A549 (cell line): ENCODE measurements at regions not wholly inside any gene's neighbourhood (a gene's known extent, or its start where the extent isn't known, plus 50 kb on each side); places are given as distances from the start of the nearest gene placed in this dataset.
"Not testable (repeated sequence)": the region's sequence is repeated elsewhere in the genome, so short reads cannot be mapped to it uniquely, and the experiment has no call there.

Source experiments
- ATAC-seq, 2 experiments: fragments of 200-7000 bp in 1 of 2; fragments of >200 bp in 1 of 2; cut with Nextera tagmentation in 1 of 2; cut with Tn5 transposase in 1 of 2; 3 replicates each; pipeline versions ENCODE4 v1.8.0 to v1.9.1; 2018 to 2020; ENCODE audit warnings: mild to moderate bottlenecking in 1 of 2, moderate library complexity in 1 of 2
- CTCF ChIA-PET: fragments of 300-600 bp; sonication (Branson Sonifier 250); formaldehyde crosslinking; extraction: SDS; loops from one replicate; lab custom pipeline; 2021; ENCODE audit warnings: antibody characterized with exemption, inconsistent platforms; lab: Yijun Ruan, JAX
- POLR2A ChIA-PET: fragments of 350-600 bp; formaldehyde crosslinking; extraction: SDS; loops from one replicate; lab custom pipeline; 2021; ENCODE audit warnings: antibody characterized with exemption, inconsistent platforms; lab: Yijun Ruan, JAX
- DNase-seq, 2 experiments: peaks; one replicate each; pipeline versions ENCODE4 v3.0.0 to v3.0.0-alpha.2; 2011 to 2016; ENCODE audit warnings: low read depth in 1 of 2, low spot score in 1 of 2
- FAIRE-seq: peaks from 2 replicates; lab custom pipeline; 2011; peaks lifted over from hg19 to GRCh38; lab: Jason Lieb, UNC
- H3K27ac ChIP-seq, 2 experiments: fragments of >200 bp; sonication (Bioruptor Twin); formaldehyde crosslinking; 3 replicates each; pipeline ENCODE4 v1.5.1; 2016 to 2017
- H3K4me1 ChIP-seq: fragments of >200 bp; sonication (Bioruptor Twin); formaldehyde crosslinking; 3 replicates; pipeline ENCODE4 v1.6.1; 2016
- H3K4me2 ChIP-seq: fragments of >200 bp; sonication (Bioruptor Twin); formaldehyde crosslinking; 3 replicates; pipeline ENCODE4 v1.6.1; 2016
- H3K4me3 ChIP-seq: fragments of >200 bp; sonication (Bioruptor Twin); formaldehyde crosslinking; 3 replicates; pipeline ENCODE4 v1.5.1; 2016
- H3K9me3 ChIP-seq: fragments of >200 bp; sonication (Bioruptor Twin); formaldehyde crosslinking; 3 replicates; pipeline ENCODE4 v1.6.1; 2016
- FOSL2 ChIP-seq, 2 experiments: fragments of 450-650 bp in 1 of 2; fragments of >200 bp in 1 of 2; sonication (Bioruptor Twin) in 1 of 2; formaldehyde crosslinking; IDR thresholded peaks; 2 replicates each; pipeline versions ENCODE4 v1.5.0 to v1.6.1; 2016 to 2020; ENCODE audit warnings: mild to moderate bottlenecking in 1 of 2, moderate library complexity in 1 of 2
- HOXB5 ChIP-seq: fragments of 250-450 bp; sonication (Bioruptor Pico); IDR thresholded peaks from 2 replicates; pipeline ENCODE4 v1.5.0; 2020; ENCODE audit warnings: mild to moderate bottlenecking, moderate library complexity
- JUN ChIP-seq, 2 experiments: fragments of >200 bp; sonication (Bioruptor Twin); formaldehyde crosslinking; IDR thresholded peaks; 2 replicates in 1 of 2; 3 replicates in 1 of 2; pipeline ENCODE4 v1.6.1; 2016 to 2017
- JUNB ChIP-seq: fragments of >200 bp; sonication (Bioruptor Twin); formaldehyde crosslinking; IDR thresholded peaks from 2 replicates; pipeline ENCODE4 v1.6.1; 2016
- KDM1A ChIP-seq: fragments of 200-600 bp; sonication (generic); IDR thresholded peaks from 2 replicates; pipeline ENCODE4 v1.6.1; 2016; ENCODE audit warnings: low read depth, mild to moderate bottlenecking
- ZFP36 ChIP-seq: fragments of 450-650 bp; IDR thresholded peaks from 2 replicates; pipeline ENCODE4 v1.6.1; 2014; ENCODE audit warnings: borderline replicate concordance; ENCODE audit not compliant: partially characterized antibody
- WGBS: methylation state at CpG from one replicate; pipeline ENCODE4 v1.1.6; 2017; ENCODE audit errors: missing lambda C conversion rate; 5-methylcytosine and 5-hydroxymethylcytosine counted together
- TF ChIP-seq, protein P1 (sequence below): IDR thresholded peaks from 2 replicates; pipeline ENCODE4 v1.6.1; 2012
- TF ChIP-seq, protein P2 (sequence below): fragments of 250-450 bp; sonication (Bioruptor Pico); IDR thresholded peaks from 2 replicates; pipeline ENCODE4 v1.5.0; 2020; ENCODE audit warnings: low read depth, mild to moderate bottlenecking, moderate library complexity

DNA sequence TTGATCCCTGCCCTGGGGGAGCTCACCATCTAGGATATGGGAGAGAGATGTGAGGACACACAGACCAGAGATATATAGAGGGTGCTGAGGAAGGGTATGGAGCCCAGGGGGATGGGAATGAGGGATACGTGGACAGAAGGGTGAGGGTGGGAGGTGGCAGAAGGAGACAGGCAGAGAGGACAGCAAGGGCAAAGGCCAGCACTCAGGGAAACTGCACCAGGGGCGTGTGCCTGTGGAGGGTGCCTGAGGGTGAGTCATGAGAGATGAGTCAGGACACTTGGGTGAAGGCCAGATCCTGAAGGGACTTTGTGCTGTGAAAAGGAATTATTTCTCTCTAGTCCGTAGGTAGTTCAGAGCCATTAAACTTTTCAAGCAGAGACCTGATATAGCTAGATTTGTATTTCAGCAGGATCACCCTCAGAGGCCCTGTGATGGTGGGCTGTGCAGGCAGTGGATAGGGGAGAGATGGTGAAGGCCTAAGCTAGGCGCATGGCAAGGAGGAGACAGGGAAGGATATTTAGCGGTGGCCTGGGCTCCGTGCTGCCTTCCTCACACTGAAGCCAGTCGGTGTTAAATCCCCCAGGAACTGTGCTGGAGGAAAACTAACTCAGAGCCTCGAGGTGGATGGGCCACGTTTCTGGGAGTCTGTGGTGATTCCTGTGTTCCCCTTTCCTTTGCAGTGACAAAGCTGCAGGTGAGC is 3075.0 kb downstream of the RPIA start:
- Histone ChIP-seq H3K4me2 (peak overlapping the region; percentile 89), H3K27ac (peak overlapping the region; percentile 96), H3K4me3 (peak overlapping the region; percentile 28; the same call in 2 of the 3 replicates), H3K4me1 (peaks cover 71% of the 10 kb centered on the region)
- WGBS: 2% methylated on average over 9 of the region's 9 CpGs
- H3K9me3 ChIP-seq, CTCF ChIA-PET, POLR2A ChIA-PET: not testable (repeated sequence)
- ATAC-seq: peak; percentile 68 to 82
- peak; percentile 50 to 90 for DNase-seq
- FAIRE-seq: peak; percentile 88
- TF ChIP-seq JUN (IDR thresholded peaks at IDR 0.05) (peak in 1 of 2 experiments; percentile 48; a peak in 2 of 5 replicates), JUNB (peak; percentile 77), FOSL2 (IDR thresholded peaks at IDR 0.05) (peak; percentile 90), FOSL2 (CRISPR knock-in tag; IDR thresholded peaks at IDR 0.05) (peak; percentile 98)
- TF ChIP-seq, protein P1, sequence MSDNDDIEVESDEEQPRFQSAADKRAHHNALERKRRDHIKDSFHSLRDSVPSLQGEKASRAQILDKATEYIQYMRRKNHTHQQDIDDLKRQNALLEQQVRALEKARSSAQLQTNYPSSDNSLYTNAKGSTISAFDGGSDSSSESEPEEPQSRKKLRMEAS: peak; percentile 31; the same call in 1 of the 2 replicates

DNA sequence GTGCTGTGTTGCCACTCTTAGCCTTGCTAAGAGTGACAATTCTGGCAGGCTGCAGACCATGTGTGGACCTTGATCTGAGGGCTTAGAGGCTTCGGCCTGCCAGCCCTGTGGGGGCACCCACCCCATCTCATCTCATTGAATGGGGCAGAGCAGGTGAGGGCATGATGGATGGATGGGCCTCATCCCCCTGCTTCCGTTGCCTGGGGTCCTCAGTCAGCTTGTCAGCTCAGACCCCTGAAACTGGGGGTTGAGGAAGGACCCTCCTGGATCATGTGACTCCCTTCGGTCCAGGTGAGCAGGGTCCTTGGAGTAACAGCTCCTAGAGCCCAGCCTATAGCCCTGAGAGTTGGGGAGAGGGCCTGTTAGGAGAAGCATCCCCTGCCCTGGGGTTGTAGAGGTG is 3076.8 kb downstream of the RPIA start:
- H3K4me3 ChIP-seq, FAIRE-seq, CTCF ChIA-PET, ATAC-seq, H3K9me3 ChIP-seq, POLR2A ChIA-PET, DNase-seq: not testable (repeated sequence)
- Histone ChIP-seq H3K4me2 (peak overlapping the region; percentile 89), H3K4me1 (peaks cover 85% of the 10 kb centered on the region), H3K27ac (peak overlapping the region; percentile 96)
- 55% methylated on average over 3 of the region's 3 CpGs for WGBS

DNA sequence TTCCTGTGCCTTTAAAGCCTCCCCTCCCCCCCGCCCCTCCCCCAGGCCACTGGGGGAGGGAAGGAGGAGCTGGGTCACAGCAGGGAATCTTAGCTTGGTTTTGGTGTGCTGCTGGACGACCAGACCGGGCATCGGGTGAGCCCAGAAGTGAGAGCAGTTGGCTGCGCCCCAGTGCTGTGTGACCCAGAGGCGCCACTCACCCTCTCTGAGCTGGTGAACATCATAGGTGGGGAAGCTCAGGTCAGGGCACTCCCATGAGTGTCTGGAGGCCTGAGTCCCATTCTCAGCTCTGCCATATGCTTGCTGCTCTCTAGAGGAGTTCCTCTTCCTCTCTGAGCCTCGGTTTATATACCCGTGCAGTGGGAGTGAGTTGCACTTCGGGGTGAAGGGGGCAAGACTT is 3077.5 kb downstream of the RPIA start:
- FAIRE-seq, H3K9me3 ChIP-seq, POLR2A ChIA-PET, DNase-seq, CTCF ChIA-PET, ATAC-seq: not testable (repeated sequence)
- Histone ChIP-seq H3K4me3 (peak overlapping the region; percentile 40), H3K27ac (peak overlapping the region; percentile 96), H3K4me1 (peaks cover 78% of the 10 kb centered on the region), H3K4me2 (peak overlapping the region; percentile 89)
- TF ChIP-seq ZFP36: peak; percentile 78
- TF ChIP-seq KDM1A: peak; percentile 75
- 65% methylated on average over 5 of the region's 9 CpGs for WGBS

DNA sequence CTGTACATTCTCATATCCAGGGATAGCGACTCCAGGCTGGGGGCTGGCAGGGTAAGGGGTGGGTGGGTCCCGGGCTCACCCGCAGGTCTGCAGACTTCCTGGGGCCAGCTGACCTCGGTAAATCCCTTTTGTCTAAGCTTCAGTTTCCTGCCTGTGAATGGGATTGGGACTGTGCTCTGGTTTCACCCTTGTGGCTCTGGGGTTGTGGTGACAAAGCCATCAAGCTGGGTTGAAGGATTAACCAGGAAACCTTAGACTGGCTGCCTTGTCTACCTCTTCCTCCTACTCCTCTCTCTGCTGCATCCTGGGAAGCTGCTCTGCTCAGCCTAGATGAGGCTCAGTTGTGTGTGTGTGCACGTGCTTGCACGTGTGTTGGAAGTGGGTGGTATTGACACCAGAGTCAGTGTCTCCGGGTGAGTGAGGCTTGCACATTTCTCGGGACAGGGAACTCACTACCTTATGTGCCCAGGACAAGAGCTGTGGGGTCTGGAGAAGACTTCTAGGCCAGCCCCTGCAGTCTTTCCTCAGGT is 3078.6 kb downstream of the RPIA start:
- ATAC-seq, CTCF ChIA-PET, DNase-seq, POLR2A ChIA-PET, FAIRE-seq, H3K9me3 ChIP-seq: not testable (repeated sequence)
- peak overlapping the region; percentile 89 for H3K4me2 ChIP-seq
- peak overlapping the region; percentile 40; the same call in 1 of the 3 replicates for H3K4me3 ChIP-seq
- WGBS: 74% methylated on average over 5 of the region's 8 CpGs
- peaks cover 69% of the 10 kb centered on the region for H3K4me1 ChIP-seq
- peak overlapping the region; percentile 96 for H3K27ac ChIP-seq

DNA sequence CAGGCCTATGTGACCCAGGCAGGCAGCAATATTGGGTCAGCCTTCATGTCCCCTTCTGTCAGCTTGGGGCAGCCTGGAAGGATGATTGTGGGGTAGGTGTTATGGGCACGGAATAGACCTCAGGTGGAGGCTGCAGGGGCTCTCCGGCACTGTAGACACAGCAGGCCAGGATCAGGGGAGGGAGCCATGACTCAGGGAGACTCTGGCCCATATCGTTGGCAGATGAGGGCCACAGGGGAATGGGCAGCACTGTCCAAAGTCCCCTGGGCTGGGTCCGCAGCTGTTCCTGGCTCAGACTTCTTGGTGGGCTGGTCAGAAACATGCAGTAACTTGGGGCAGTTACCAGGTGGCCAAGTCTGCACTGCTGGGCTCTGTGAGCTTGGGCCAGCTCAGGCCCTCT is 3080.1 kb downstream of the RPIA start:
- DNase-seq, CTCF ChIA-PET, H3K9me3 ChIP-seq, H3K4me3 ChIP-seq, POLR2A ChIA-PET, FAIRE-seq: not testable (repeated sequence)
- peak; percentile 12 to 15; a peak in 4 of 6 replicates for ATAC-seq
- WGBS: 60% methylated on average over 3 of the region's 4 CpGs
- peak overlapping the region; percentile 63 to 78 for H3K27ac ChIP-seq
- peak overlapping the region; percentile 33 for H3K4me2 ChIP-seq
- peaks cover 59% of the 10 kb centered on the region for H3K4me1 ChIP-seq

DNA sequence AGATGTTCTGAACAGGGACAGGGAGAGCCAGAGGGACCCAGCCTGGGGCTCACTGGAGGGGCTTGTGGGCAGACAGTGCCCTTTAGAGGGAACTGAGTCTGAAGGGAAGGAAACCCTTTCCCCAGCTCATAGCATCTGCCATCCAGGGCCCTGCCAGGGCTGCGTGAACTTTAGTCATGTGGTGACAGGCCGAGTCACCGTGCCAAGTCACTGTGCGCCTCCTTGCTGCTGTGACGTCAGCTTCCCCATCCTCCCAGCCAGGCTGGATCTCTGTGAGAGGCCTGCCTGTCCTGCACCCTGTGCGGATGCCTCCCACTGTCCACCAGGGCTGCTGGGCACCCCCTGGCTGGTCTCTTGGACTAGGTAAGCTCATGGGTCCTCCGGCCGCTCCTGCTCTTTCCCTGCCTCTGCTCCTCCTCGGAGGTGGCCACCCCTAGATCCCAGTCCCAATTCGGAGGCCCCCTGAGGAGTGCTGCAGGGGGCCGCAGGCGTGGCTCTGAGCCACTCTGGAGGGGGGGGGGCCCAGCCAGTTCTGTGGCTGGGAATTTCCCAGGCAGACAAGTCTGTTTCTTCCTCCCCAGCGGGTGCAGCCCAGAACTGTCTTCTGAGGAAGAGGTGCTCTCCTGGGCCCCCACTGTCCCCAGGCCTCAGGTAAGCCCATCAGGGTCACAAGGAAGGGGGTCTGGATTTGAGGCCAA is 3080.9 kb downstream of the RPIA start:
- H3K4me3 ChIP-seq; FAIRE-seq; H3K9me3 ChIP-seq; POLR2A ChIA-PET; TF ChIP-seq FOSL2 (IDR thresholded peaks at IDR 0.05): not testable (repeated sequence)
- peaks cover 52% of the 10 kb centered on the region for H3K4me1 ChIP-seq
- peak overlapping the region; percentile 62 to 86 for H3K27ac ChIP-seq
- WGBS: 25% methylated on average over 8 of the region's 13 CpGs
- TF ChIP-seq, protein P2, sequence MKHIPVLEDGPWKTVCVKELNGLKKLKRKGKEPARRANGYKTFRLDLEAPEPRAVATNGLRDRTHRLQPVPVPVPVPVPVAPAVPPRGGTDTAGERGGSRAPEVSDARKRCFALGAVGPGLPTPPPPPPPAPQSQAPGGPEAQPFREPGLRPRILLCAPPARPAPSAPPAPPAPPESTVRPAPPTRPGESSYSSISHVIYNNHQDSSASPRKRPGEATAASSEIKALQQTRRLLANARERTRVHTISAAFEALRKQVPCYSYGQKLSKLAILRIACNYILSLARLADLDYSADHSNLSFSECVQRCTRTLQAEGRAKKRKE (CRISPR knock-in tag): peak; percentile 78
- peak; percentile 36; the same call in 1 of the 2 replicates for TF ChIP-seq FOSL2 (CRISPR knock-in tag; IDR thresholded peaks at IDR 0.05)
- TF ChIP-seq HOXB5 (CRISPR knock-in tag): 0 out of 2 replicates have a peak, but pooled peaks have one; percentile 42
- TF ChIP-seq, all 56 proteins: peak for 3; not testable (repeated sequence) for 53
- DNase-seq (peak in 1 of 2 experiments; percentile 60), ATAC-seq (peak; percentile 60 to 66)
- CTCF ChIA-PET: not testable (repeated sequence)
- H3K4me2 ChIP-seq: peak overlapping the region; percentile 71
